Ecto neural progenitor cell (in vitro differentiated cells): ENCODE measurements at regions not wholly inside any gene's neighbourhood (a gene's known extent, or its start where the extent isn't known, plus 50 kb on each side); places are given as distances from the start of the nearest gene placed in this dataset.
"Not testable (repeated sequence)": the region's sequence is repeated elsewhere in the genome, so short reads cannot be mapped to it uniquely, and the experiment has no call there.

Source experiments
- DNase-seq: peaks from one replicate; pipeline ENCODE4 v3.0.0-alpha.2; 2018; ENCODE audit warnings: low spot score

DNA sequence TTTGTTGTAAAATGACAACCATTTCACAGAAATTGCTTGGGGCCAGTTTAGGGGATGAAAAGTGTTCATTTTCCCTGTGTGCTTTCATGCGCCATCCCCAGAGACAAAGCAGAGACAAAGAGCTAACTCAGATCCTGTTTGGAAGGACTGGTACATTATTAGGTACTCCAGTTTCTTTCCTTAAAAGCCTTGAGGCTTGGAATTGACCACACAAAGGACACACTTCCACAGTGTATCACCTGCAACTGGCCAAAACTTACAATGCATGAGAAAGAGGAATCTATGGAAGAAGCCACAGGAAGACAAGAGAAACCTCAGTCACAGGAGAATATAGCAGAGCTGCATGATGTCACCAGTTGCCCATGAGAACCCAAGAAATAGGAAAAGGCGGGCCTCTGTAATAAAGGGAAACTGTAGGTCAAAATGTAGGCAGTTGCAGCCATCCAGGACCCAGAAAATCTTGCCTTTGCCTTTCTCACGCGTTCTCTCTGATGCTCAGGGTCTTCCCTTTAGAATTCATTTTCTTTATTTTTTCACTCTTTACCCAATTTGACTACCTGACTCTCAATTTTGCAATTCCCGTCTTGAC, 339.0 kb downstream of the RMST start:
- DNase-seq = no peak

DNA sequence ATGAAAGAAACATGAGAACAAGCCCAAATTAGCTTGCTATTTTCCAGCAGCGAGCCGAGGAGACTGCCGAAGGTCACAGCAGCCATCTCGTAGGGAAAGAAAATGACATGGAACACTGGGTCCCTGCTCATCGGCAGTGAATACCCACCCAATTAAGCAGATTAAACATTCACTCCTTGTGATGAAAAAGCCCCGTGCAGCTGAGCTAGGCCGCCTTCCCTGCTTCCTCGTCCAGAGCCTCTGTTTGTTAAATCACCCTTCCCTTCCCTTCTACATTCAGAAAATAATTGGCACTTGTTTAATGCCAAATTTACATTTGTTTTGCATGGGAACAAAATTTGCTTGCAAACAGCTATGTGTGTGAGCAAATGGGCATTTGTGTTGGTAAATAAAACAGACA, 342.5 kb downstream of the RMST start:
- DNase-seq = no peak

DNA sequence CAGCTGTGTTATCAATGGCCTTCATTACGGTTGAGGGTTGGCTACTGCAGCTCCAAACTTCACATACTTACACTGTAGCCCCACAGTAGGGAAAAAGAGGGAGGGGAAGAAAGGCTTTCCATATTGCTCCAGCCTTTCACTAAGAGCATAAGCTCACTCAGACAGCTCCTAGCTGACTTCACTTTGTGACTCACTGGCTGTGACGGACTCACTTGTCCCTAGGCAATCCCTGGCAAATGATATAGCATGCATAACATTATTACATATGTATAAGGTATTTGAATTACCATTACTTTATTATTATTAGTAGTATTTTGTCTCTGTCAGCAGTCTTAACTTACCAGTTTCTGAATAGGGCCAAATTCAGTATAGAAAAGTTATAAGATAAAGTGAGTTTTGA, 350.7 kb downstream of the RMST start:
- no peak for DNase-seq

- DNase-seq = no peak
Measured at GRCh38 chr12:97821806-97822205, 359.2 kb downstream of the RMST start.

GRCh38 chr12:97835541-97835940, 372.9 kb downstream of the RMST start:
- DNase-seq = no peak

- no peak for DNase-seq
Measured at GRCh38 chr12:97837401-97837800, 374.8 kb downstream of the RMST start.

GRCh38 chr12:97848051-97848450, 385.4 kb downstream of the RMST start:
- DNase-seq = no peak

GRCh38 chr12:97854477-97854876, 391.9 kb downstream of the RMST start:
- DNase-seq = no peak

DNA sequence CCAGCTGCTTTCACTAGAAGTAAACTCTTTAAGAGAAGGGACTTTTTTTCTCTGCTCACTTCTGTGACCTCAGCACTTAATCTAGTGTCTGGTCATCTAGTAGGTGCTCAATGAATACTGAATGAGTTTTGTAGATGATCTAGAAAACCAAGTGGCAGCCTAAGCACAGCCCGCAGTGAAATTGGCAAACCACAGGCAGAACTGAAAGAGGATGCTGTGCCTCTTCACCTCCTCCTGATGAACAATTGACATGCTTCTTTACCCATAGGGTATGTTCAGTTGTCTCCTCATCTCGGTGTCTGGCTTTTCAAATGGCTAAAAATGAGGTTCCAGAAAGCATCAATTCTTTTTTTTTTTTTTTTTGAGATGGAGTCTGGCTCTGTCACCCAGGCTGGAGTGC, 399.5 kb downstream of the RMST start:
- no peak for DNase-seq

- no peak for DNase-seq
Measured at GRCh38 chr12:97875064-97875463, 412.5 kb downstream of the RMST start.

DNA sequence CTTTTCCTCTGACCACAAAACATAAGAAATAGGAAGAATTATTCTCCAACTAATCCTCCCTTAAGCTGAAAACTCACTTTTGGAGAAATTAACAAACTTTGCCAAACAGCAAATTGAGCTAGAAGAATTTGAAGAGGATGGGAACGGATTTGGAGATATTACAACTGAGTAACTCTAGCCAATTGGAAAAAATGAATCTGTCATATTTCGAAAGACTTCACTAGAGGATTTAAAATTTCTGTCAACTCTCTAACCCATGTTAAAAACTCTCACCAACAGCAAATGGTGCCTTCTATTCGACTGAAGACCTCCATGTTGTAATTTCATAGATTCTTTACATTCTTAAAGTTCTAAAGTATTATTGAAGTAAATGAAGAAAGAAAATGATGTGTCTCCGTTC, 414.2 kb downstream of the RMST start:
- DNase-seq = no peak

DNA sequence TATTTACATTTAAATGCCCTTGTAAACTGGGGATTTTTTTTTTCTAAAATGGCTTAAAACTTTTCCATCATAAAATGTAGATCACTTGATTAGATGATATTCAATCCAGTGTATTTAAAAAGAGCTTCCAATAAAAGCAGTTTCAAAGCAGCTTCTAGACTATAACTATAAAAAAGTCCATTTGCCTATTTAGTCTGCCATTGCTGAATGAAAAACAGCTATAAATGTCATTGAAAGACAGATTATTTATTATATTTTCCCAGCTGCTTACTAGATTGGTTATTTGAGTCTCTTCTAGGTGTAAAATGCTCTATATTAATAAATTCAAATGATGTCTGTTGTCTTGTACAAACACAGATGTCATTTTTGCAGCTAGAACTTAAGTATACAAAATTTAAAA, 414.8 kb downstream of the RMST start:
- no peak for DNase-seq

GRCh38 chr12:97886511-97887176, 424.0 kb downstream of the RMST start:
- no peak for DNase-seq

DNA sequence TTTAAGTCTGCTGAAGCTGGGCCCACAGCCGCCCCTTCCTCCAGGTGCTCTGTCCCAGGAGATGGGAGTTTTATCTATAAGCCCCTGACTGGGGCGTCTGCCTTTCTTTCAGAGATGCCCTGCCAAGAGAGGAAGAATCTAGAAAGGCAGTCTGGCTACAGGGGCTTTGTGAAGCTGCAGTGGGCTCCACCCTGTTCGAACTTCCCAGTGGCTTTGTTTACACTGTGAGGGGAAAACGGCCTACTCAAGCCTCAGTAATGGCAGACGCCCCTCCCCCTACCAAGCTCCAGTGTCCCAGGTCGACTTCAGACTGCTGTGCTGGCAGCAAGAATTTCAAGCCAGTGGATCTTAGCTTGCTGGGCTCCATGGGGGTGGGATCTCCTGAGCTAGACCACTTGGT, 435.3 kb downstream of the RMST start:
- not testable (repeated sequence) for DNase-seq

DNA sequence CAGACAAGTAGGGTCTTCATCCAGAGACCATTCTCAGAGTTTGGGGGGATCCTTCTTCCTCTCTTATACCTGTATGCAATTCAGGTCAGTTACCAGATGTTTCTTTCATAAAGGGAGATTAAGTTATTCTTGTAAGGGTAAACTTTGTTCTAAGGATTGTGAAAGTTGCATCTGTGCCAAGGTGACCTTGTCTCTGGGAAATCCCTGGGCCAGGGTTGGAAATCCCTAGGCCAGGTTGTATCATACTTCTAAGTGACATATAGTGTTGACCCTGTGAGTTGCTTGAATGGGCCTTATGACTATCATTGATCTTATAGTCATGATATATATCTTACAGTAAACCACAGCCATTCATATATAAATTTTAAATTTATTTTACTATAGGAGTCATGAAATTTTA, 436.9 kb downstream of the RMST start:
- DNase-seq = no peak

GRCh38 chr12:97899956-97900355, 437.4 kb downstream of the RMST start:
- DNase-seq = no peak

DNA sequence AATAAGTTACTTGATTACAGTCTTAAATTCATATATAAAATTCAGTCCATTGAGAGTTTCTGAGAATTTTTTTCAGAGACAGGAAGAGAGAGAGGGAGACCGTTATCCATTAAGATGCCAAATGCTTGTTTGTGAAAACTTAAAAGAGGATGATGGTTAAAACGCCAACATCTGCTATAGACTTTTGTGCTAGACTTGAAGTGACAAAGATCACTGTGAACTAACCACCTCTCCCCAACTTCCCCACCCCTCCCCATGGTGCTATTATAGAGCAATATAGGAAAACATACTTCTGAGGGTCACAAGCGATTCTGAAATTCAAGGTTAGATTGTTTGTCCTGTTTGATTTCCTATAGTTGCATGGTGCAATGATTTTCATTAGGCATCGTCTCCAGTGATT, 440.8 kb downstream of the RMST start:
- DNase-seq = no peak

- DNase-seq = no peak
Measured at GRCh38 chr12:97907504-97907903, 444.9 kb downstream of the RMST start.

DNA sequence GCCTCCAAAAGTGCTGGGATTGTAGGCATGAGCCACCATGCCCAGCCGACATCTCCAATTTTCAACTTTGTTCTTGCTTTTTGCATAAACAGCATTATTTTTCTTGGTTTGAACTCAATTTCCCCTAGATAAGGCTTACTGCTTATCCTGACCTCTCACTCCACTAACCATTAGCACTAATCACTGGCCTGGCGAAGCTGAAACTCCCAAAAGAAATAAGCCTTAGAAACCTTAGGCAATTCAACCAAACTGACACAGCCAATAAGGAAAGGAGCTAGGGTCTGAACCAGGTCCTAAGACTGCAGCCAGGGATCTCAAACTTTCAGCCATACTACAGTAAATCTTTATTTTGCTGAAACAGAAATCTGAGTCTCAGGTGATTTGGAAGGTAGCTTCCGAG, 448.0 kb downstream of the RMST start:
- no peak for DNase-seq

- DNase-seq = no peak
Measured at GRCh38 chr12:97912943-97913342, 450.3 kb downstream of the RMST start.

GRCh38 chr12:97921979-97922722, 459.5 kb downstream of the RMST start:
- DNase-seq = no peak

DNA sequence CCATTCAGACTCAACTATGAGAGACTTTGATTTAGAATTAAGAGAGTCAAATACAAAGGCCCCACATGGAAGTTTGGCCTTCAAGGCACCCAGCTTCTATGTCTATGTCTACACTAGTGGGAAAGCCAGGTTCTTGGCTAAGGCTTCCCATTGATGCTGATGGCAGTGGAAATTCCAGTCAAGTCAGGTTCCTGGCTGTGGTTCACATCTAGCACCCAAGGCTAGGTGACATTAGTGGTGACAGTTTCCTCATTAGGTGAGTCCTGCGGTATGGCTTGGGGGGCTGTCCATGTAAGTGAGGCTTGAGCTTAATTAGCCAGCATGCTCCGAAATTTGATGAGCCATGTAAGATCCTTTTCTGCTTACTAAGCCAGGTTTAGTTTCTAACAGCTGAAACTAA, 460.9 kb downstream of the RMST start:
- no peak for DNase-seq

DNA sequence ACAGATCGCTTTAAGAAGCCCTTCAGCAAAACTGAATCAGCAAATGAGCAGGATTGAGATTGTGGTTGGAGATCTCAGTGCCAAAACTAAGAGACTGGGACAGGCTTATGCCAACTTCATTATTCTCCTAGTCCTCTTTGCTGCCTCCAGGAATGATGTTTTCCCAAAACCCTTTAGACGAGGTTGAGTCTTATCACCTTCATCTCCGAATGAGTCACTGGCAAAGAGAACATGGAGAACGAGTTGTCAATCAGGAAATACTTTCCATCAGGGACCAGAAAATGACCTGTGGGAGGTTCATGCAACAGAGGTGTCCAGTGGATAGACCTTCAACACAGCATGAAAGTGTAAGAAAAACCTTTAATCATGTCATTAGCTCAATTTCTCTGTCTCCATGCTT, 461.5 kb downstream of the RMST start:
- no peak for DNase-seq

DNA sequence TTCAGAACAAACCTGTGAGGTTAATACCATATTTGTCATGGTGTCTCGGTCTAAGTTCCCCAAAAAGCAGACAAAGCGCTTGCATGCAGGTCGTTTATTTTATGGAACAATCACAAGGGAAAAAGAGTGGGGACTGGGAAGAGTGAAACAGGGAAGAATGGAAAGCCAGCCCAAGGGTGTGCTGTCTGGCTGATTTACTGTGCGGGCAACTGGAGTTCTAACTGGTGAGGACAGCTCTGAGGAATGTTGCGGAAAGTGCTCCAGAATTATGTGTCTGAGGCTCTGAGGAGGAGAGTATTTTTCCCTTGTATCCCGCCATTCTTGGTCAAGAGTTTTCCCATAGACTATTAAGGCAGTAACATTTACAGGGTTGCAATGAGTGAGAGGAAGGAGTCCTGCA, 465.4 kb downstream of the RMST start:
- DNase-seq = no peak
